CD4-positive, alpha-beta T cell (primary cell): ENCODE measurements at regions not wholly inside any gene's neighbourhood (a gene's known extent, or its start where the extent isn't known, plus 50 kb on each side); places are given as distances from the start of the nearest gene placed in this dataset.
"Not testable (repeated sequence)": the region's sequence is repeated elsewhere in the genome, so short reads cannot be mapped to it uniquely, and the experiment has no call there.

ENCODE experiments used
- ATAC-seq: fragments of 200-7000 bp; cut with Tn5 transposase; one replicate; pipeline ENCODE4 v1.10.0; 2022; ENCODE audit warnings: mild to moderate bottlenecking; ENCODE audit not compliant: poor library complexity
- CTCF ChIA-PET: fragments of 350-600 bp; sonication (Branson Sonifier 250); formaldehyde crosslinking; loops from one replicate; lab custom pipeline; 2021; ENCODE audit warnings: antibody characterized with exemption, inconsistent platforms; lab: Charles Lee
- POLR2A ChIA-PET: fragments of 350-600 bp; sonication (Branson Sonifier 250); formaldehyde crosslinking; loops from one replicate; lab custom pipeline; 2021; ENCODE audit warnings: antibody characterized with exemption, inconsistent platforms; lab: Charles Lee
- DNase-seq, 14 experiments: peaks; one replicate each; pipeline ENCODE4 v3.0.0-alpha.2; 2013 to 2020; ENCODE audit warnings: mixed read lengths in 2 of 14
- H3K27ac ChIP-seq, 2 donors: one replicate each; pipeline versions ENCODE4 v1.5.1 to v1.7.0; 2013; ENCODE audit warnings: low read length in 2 of 2, low read depth in 1 of 2, mild to moderate bottlenecking in 1 of 2
- H3K27me3 ChIP-seq, 2 experiments: 1 replicate in 1 of 2; 2 replicates in 1 of 2; pipeline versions ENCODE4 v1.6.1 to v1.7.0; 2013; ENCODE audit warnings: low read length in 2 of 2, control low read depth in 1 of 2, mild to moderate bottlenecking in 1 of 2, moderate library complexity in 1 of 2; ENCODE audit not compliant: insufficient read depth in 2 of 2, control insufficient read depth in 1 of 2
- H3K36me3 ChIP-seq: one replicate; pipeline ENCODE4 v1.6.1; 2013; ENCODE audit warnings: low read length, control low read depth; ENCODE audit not compliant: insufficient read depth
- H3K4me1 ChIP-seq: one replicate; pipeline ENCODE4 v1.6.1; 2013; ENCODE audit warnings: low read length, control low read depth; ENCODE audit not compliant: insufficient read depth
- H3K4me3 ChIP-seq: one replicate; pipeline ENCODE4 v1.5.1; 2013; ENCODE audit warnings: mild to moderate bottlenecking, low read length, moderate library complexity
- H3K9me3 ChIP-seq, 2 experiments: 1 replicate in 1 of 2; 2 replicates in 1 of 2; pipeline versions ENCODE4 v1.6.1 to v1.7.0; 2013; ENCODE audit warnings: low read length in 2 of 2, mild to moderate bottlenecking in 2 of 2, control low read depth in 1 of 2, moderate library complexity in 1 of 2; ENCODE audit not compliant: control insufficient read depth in 1 of 2, insufficient read depth in 1 of 2
- H3K27ac Mint-ChIP-seq: one replicate; pipeline ENCODE4 v1.8.0; 2020; ENCODE audit warnings: mixed read lengths
- H3K27me3 Mint-ChIP-seq: one replicate; pipeline ENCODE4 v1.8.0; 2021; ENCODE audit warnings: mixed read lengths
- H3K36me3 Mint-ChIP-seq: one replicate; pipeline ENCODE4 v1.8.0; 2021; ENCODE audit warnings: low read depth, mixed read lengths
- H3K4me1 Mint-ChIP-seq: one replicate; pipeline ENCODE4 v1.8.0; 2021; ENCODE audit warnings: low read depth, mixed read lengths
- H3K4me3 Mint-ChIP-seq: one replicate; pipeline ENCODE4 v1.8.0; 2020; ENCODE audit warnings: mild to moderate bottlenecking, mixed read lengths
- H3K9me3 Mint-ChIP-seq: one replicate; pipeline ENCODE4 v1.8.0; 2020; ENCODE audit warnings: mixed read lengths
- CTCF ChIP-seq: fragments of 200-600 bp; IDR thresholded peaks from one replicate; pipeline ENCODE4 v1.8.0; 2022; ENCODE audit warnings: antibody characterized with exemption, mild to moderate bottlenecking
- intact Hi-C, 2 experiments: fragments of 100-400 bp; cut with DNase I in 1 of 2; cut with micrococcal nuclease in 1 of 2; formaldehyde crosslinking; loops; one replicate each; pipeline versions ENCODE4 v1.15.1 to v1.9.0; 2023 to 2025; cut with DNase I, micrococcal nuclease

GRCh38 chr4:52408471-52408870 lies 250.6 kb downstream of the USP46 start:
- peaks cover 0 to 13% of the 10 kb centered on the region in 2 experiments for H3K9me3 ChIP-seq
- H3K4me1 Mint-ChIP-seq = no peaks in the 10 kb centered on the region
- no peak overlapping the region for H3K4me3 Mint-ChIP-seq
- no peak for DNase-seq
- H3K4me3 ChIP-seq = no peak overlapping the region
- no peak for TF ChIP-seq CTCF
- CTCF ChIA-PET = no interaction called here
- H3K36me3 ChIP-seq = no peaks in the 10 kb centered on the region
- ATAC-seq = no peak
- H3K9me3 Mint-ChIP-seq = peaks cover 11% of the 10 kb centered on the region
- H3K36me3 Mint-ChIP-seq = no peaks in the 10 kb centered on the region
- intact Hi-C loops = no loop called here
- POLR2A ChIA-PET = no interaction called here
- H3K4me1 ChIP-seq = no peaks in the 10 kb centered on the region
- peaks cover 0 to 5% of the 10 kb centered on the region in 2 experiments for H3K27me3 ChIP-seq
- H3K27ac Mint-ChIP-seq = no peak overlapping the region
- no peaks in the 10 kb centered on the region for H3K27me3 Mint-ChIP-seq
- no peak overlapping the region for H3K27ac ChIP-seq

GRCh38 chr4:52409766-52410165 lies 249.3 kb downstream of the USP46 start:
- H3K36me3 Mint-ChIP-seq, POLR2A ChIA-PET, H3K27me3 ChIP-seq: not testable (repeated sequence)

GRCh38 chr4:52410971-52411370 lies 248.1 kb downstream of the USP46 start:
- Histone ChIP-seq H3K9me3 (peaks cover 0 to 13% of the 10 kb centered on the region in 2 experiments), H3K4me3 (no peak overlapping the region), H3K27me3 (peaks cover 0 to 5% of the 10 kb centered on the region in 2 experiments), H3K36me3 (no peaks in the 10 kb centered on the region), H3K27ac (no peak overlapping the region), H3K4me1 (no peaks in the 10 kb centered on the region)
- DNase-seq (no peak), ATAC-seq (no peak)
- H3K36me3 Mint-ChIP-seq = no peaks in the 10 kb centered on the region
- no peaks in the 10 kb centered on the region for H3K4me1 Mint-ChIP-seq
- TF ChIP-seq CTCF = no peak
- no peak overlapping the region for H3K4me3 Mint-ChIP-seq
- no peaks in the 10 kb centered on the region for H3K27me3 Mint-ChIP-seq
- intact Hi-C loops = no loop called here
- H3K9me3 Mint-ChIP-seq = peaks cover 11% of the 10 kb centered on the region
- no peak overlapping the region for H3K27ac Mint-ChIP-seq
- CTCF ChIA-PET = no interaction called here
- POLR2A ChIA-PET = no interaction called here

More at GRCh38 chr4:52409766-52410165, 249.3 kb downstream of the USP46 start:
- peaks cover 11% of the 10 kb centered on the region for H3K9me3 Mint-ChIP-seq
- ATAC-seq, H3K36me3 ChIP-seq, CTCF ChIA-PET, H3K4me1 ChIP-seq, DNase-seq, H3K4me1 Mint-ChIP-seq, H3K4me3 ChIP-seq, H3K27ac Mint-ChIP-seq, H3K27me3 Mint-ChIP-seq, H3K27ac ChIP-seq, intact Hi-C loops, H3K4me3 Mint-ChIP-seq: not testable (repeated sequence)
- H3K9me3 ChIP-seq = peaks cover 0 to 13% of the 10 kb centered on the region in 2 experiments

GRCh38 chr4:52420330-52420729 lies 238.8 kb downstream of the USP46 start:
- Histone ChIP-seq H3K27me3 (no peaks in the 10 kb centered on the region), H3K4me3 (no peak overlapping the region), H3K4me1 (no peaks in the 10 kb centered on the region), H3K27ac (no peak overlapping the region), H3K36me3 (no peaks in the 10 kb centered on the region), H3K9me3 (no peaks in the 10 kb centered on the region)
- TF ChIP-seq CTCF = no peak
- H3K36me3 Mint-ChIP-seq = no peaks in the 10 kb centered on the region
- H3K27ac Mint-ChIP-seq = no peak overlapping the region
- ChIA-PET POLR2A (no interaction called here), CTCF (interaction anchor here (0.5 kb wide), 1 partner anchor 566 kb away, joined by 4 read pairs; no protein-coding TSS in a partner anchor)
- no peaks in the 10 kb centered on the region for H3K27me3 Mint-ChIP-seq
- no peak overlapping the region for H3K4me3 Mint-ChIP-seq
- intact Hi-C loops = no loop called here
- ATAC-seq (no peak), DNase-seq (no peak)
- H3K4me1 Mint-ChIP-seq = no peaks in the 10 kb centered on the region
- H3K9me3 Mint-ChIP-seq = peaks cover 3% of the 10 kb centered on the region
